Daoy (cell line): ENCODE measurements at regions not wholly inside any gene's neighbourhood (a gene's known extent, or its start where the extent isn't known, plus 50 kb on each side); places are given as distances from the start of the nearest gene placed in this dataset.
"Not testable (repeated sequence)": the region's sequence is repeated elsewhere in the genome, so short reads cannot be mapped to it uniquely, and the experiment has no call there.

Experiments used
- DNase-seq: peaks from one replicate; pipeline ENCODE4 v3.0.0-alpha.2; 2015; ENCODE audit warnings: low read depth

GRCh38 chr16:9141813-9142212 lies 50.4 kb downstream of the HAPSTR1 start:
- no peak for DNase-seq

DNA sequence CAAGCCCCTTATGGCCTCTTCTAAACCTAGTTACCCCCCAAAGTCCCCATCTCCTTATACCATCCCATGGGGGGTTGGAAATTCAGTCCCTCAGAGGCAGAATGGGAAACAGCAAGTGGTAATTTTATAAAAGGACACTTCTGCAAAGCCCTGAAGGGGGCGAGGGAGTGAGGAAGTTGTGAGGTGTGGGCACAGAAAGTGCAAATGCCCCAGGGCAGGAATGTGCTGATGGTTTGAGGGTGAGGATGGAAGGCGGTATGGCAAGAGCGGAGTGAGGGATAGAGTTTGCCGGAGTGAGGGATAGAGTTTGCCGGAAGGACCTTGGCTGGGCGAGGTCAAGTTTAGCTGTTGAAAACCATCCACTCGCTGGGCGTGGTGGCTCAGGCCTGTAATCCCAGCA lies 52.7 kb downstream of the HAPSTR1 start:
- DNase-seq = no peak

- no peak for DNase-seq
These were observed 57.1 kb downstream of the HAPSTR1 start for GRCh38 chr16:9148374-9149015.

- DNase-seq = no peak
These were observed 59.6 kb downstream of the HAPSTR1 start for GRCh38 chr16:9151074-9151473.

- no peak for DNase-seq
These were observed 60.2 kb downstream of the HAPSTR1 start for GRCh38 chr16:9151597-9151996.

DNA sequence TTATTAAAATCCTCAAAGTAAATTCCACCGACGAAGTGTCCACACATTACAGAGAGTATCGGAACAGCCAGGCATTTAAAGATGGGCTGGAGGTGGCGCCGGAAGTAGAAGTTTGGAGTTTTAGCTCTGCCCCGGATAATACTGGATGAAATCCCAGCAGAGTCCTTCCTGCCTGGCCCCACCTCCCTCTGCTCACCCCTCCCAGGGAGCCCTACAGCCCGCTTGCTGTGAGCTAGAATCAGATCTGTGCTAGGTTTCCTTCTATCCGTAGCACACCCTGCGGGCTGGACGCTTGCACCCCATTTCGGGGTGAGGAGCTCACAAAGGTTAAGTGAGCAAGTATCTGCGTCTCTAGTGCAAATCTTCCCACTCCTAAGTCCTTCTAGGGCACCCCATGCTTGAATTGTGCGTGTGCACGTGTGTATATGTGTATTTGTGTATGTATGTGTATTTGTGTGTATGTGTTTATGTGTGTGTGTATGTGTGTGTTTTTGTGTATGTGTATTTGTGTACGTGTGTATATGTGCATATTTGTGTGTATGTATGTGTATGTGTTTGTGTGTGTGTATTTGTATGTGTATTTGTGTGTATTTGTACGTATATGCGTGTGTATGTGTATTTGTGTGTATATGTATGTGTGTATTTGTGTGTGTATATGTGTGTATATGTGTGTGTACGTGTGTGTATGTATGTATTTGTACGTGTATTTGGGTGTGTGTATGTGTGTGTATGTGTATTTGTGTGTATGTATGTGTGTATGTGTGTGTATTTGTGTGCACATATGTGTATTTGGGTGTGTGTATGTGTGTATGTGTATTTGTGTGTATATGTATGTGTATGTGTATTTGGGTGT lies 61.4 kb downstream of the HAPSTR1 start:
- no peak for DNase-seq

DNA sequence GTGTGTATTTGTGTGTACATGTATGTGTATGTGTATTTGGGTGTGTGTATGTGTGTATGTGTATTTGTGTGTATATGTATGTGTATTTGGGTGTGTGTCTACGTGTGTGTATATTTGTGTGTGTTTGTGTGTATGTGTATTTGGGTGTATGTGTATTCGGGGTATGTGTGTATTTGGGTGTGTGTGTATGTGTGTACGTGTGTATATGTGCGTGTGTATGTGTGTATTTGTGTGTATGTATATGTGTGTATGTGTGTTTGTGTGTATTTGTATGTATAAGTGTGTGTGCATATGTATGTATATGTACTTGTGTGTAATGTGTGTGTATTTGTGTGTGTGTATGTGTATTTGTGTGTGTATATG lies 62.0 kb downstream of the HAPSTR1 start:
- DNase-seq = no peak

GRCh38 chr16:9154567-9155410 lies 63.3 kb downstream of the HAPSTR1 start:
- DNase-seq = no peak

DNA sequence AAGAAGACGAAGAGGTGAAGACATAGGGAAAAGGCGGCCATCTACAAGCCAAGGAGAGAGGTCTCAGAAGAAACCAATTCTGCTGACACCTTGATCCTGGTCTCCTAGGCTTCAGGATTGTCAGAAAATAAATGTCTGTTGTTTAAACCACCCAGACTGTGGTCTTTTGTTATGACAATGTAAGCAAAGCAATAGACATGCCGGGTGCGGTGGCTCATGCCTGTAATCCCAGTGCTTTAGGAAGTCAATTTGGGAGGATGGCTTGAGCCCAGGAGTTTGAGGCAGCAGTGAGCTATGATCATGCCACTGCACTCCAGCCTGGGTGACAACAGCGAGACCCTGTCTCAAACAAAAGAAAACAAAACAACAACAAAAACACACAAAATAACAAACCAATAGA lies 64.4 kb downstream of the HAPSTR1 start:
- no peak for DNase-seq

DNA sequence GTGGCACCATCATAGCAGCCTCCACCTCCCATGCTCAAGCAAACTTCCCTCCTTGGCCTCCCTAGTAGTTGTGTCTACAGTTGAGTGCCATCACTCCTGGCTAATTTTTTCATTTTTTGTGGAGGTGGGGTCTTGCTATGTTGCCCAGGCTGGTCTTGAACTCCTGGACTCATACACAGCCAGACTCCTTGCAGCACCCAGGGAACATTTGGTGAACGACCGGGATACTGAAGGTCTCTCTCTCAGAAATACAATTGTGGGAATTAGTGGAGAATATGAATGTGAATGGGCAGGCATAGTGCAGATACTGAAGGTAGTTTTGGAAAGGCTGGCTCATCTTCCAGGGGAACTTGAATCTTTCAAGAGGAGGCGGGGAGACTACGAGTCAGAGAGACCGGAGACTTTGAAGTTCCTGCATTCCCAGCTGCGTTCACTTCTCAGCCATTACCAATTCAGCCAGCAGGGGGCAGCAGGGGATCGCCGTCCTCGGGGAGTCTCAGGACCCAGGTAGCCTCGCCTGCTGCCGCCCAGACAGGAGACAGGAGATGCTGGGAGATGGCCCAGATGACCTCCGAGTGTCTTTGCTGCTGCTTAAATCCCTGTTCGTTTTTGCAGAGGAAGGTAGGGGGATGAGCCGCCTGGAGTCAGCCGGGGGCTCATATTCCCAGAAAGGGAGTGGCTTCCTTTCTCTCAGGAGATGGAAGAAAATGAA lies 68.6 kb downstream of the HAPSTR1 start:
- peak; percentile 47 for DNase-seq

DNA sequence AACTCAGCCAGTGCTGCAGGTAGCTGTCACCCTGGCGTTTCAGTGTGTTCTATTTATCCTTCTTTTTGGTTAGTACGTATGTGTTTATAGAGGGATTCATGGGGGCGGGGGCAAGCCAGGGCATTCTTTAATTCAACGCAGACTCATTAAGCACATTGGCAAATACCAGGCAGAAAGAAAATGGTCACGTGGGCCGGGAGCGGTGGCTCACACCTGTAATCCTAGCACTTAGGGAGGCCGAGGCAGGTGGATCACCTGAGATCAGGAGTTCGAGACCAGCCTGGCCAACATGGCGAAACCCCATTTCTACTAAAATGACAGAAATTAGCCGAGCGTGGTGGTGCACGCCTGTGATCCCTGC lies 69.1 kb downstream of the HAPSTR1 start:
- DNase-seq = no peak

- DNase-seq = no peak
These were observed 74.2 kb downstream of the HAPSTR1 start for GRCh38 chr16:9165681-9166080.

- not testable (repeated sequence) for DNase-seq
These were observed 75.0 kb downstream of the HAPSTR1 start for GRCh38 chr16:9166326-9166993.

DNA sequence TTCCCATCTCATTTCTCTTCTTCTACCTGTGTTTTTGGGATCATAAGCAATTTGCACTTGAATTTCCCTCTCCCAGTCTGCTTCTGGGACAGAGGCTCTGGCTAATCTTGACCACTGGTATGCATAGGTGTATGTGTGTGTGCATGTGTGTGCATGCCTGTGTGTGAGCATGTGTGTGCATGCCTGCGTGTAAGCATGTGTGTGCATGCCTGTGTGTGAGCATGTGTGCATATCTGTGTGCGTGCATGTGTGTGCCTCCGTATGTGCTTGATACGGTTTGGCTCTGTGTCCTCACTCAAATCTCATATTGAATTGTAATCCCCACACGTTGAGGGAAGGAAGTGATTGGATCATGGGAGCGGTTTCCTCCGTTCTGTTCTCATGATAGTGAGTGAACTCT lies 77.7 kb downstream of the HAPSTR1 start:
- DNase-seq = no peak

DNA sequence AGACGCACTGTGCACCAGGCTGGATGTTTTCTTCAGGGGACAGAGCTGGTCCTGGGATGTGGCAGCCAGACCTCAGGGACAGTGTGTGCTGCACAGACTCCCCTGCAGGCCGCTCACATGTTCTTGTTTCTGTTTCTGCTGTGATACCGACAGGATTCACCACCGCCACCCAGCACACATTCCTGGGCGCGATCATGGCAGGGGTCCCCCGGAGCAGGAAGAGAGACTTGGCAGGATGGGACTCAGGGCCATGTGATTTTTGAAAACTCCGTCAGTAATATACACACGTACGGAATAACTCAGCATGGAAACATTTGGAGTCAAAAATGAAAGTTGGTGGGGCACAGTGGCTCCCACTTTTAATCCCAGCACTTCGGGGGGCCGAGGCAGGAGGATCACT lies 79.0 kb downstream of the HAPSTR1 start:
- DNase-seq = peak; percentile 28

GRCh38 chr16:9176547-9177418 lies 85.3 kb downstream of the HAPSTR1 start:
- no peak for DNase-seq

- no peak for DNase-seq
These were observed 86.4 kb downstream of the HAPSTR1 start for GRCh38 chr16:9177861-9178260.

DNA sequence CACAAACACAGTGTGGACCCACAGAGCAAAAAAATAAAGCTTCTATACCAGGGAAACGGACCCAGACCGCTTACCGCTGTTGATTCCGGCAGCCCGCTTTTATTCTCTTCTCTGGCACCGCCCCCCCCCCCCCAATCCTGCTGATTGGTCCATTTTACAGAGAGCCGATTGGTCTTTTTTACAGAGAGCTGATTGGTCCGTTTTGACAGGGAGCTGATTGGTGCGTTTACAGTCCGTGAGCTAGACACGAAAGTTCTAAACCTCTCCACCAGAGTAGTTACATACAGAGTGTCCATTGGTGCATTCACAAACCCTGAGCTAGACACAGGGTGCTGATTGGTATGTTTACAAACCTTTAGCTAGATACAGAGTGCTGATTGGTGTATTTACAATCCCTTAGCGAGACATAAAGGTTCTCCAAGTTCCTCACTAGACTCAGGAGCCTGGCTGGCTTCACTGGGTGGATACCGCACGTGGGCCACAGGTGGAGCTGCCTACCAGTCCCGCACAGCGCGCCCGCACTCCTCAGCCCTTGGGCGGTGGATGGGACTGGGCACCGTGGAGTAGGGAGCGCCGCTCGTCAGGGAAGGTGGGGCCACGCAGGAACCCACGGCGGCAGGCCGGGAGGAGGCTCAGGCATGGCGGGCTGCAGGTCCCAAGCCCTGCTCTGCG lies 92.4 kb downstream of the HAPSTR1 start:
- no peak for DNase-seq

- no peak for DNase-seq
These were observed 92.9 kb downstream of the HAPSTR1 start for GRCh38 chr16:9184354-9184690.

- no peak for DNase-seq
These were observed 93.9 kb downstream of the HAPSTR1 start for GRCh38 chr16:9185381-9185780.
